GM21723 (cell line): ENCODE measurements at regions not wholly inside any gene's neighbourhood (a gene's known extent, or its start where the extent isn't known, plus 50 kb on each side); places are given as distances from the start of the nearest gene placed in this dataset.
"Not testable (repeated sequence)": the region's sequence is repeated elsewhere in the genome, so short reads cannot be mapped to it uniquely, and the experiment has no call there.

Source experiments
- ATAC-seq: cut with Tn5 transposase; IDR thresholded peaks from one replicate; pipeline ENCODE4 v1.9.1; 2021; ENCODE audit warnings: mild to moderate bottlenecking, moderate library complexity; ENCODE audit not compliant: unreplicated experiment

GRCh38 chrX:110511238-110511637 lies 152.6 kb downstream of the RTL9 start:
- no peak for ATAC-seq

DNA sequence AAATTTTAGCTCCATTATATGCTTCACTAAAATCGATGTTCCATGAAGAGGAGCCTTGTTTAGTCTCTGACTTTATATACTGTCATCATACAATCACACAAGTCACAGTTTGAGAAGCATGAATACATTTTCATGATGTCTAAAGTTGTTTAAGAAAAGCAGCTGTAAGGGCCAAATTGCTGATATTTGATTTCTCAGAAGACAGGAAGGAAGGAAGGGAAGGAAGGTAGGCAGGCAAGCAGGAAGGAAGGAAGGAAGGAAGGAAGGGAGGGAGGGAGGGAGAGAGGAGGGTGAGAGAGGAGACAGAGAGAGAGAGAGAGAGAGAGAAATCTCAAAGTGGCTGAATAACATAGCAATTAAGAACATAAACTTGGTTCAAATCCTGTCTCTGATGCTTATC lies 153.7 kb downstream of the RTL9 start:
- ATAC-seq, result no peak

DNA sequence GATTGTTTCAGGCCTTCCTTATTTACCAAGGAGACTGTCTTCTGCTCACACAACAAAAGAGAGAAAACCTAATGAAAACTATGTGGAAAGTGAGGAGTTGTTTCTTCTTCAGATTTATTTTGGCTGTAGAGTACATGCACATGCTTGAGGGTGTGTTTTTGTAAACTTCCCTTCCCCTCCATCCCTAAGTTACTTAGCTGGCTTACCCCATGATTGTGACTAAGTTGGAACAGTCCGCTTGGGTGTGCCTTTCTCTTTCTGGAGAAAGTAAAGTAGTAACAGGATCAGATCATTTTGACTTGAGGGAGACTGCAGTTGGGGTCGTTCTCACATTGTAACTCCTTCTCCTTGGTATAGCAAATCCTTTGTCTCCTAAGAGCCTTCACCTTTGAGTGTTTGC lies 155.9 kb downstream of the RTL9 start:
- ATAC-seq, result no peak

DNA sequence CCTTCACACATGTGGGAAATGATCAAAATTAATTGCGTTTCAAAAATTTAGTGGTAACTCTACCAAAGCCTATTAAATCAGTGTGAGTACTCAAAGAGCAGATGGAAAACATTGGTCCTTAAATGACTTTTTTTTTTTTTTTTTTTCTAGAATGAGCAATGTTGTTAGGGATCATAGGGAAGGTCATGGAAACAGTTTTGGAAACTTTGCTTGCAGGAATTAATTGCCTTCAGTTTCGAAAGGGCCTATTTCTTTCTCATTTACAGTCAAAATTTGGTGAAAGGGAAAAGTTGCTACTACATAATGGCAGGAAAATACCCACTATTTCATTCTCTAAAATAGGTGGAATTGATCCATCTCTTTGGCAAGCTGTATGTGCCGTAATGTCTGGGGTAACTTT lies 160.9 kb downstream of the RTL9 start:
- ATAC-seq, result no peak

GRCh38 chrX:110519906-110520452 lies 161.3 kb downstream of the RTL9 start:
- ATAC-seq, result no peak

GRCh38 chrX:110520652-110521051 lies 162.0 kb downstream of the RTL9 start:
- not testable (repeated sequence) for ATAC-seq

DNA sequence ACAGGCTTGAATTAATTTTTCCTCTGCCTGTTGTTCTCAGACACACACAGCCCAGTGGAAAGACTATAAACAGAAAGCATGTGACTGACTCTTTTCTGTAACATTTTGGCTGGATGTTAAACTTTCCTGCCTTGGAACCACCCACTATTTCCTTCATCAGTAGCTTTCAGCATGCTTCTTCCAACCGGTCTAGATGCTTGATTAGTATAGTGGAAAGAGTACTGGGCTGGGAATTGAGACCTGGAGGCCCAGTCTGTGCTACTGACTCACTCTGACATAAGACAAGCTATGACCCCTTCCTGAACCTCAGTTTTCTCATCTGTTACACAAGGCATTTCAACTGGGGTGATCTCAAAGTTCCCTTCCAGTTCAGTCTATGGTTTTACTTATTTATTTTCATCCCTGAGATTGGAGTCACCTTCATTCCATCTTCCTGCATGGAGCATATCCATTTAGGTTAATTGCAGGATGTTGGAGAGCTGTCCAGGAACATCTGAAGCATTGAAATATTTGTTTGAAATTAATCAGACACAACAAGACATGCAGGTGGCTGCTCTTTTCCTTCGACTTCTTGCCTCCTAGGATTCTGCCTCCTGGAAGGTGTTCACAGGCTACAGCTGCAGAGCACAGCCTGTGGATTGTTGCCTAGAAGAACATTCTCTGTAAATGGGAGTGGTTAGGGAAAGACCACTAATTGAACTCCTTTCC lies 173.4 kb downstream of the RTL9 start:
- ATAC-seq, result no peak

DNA sequence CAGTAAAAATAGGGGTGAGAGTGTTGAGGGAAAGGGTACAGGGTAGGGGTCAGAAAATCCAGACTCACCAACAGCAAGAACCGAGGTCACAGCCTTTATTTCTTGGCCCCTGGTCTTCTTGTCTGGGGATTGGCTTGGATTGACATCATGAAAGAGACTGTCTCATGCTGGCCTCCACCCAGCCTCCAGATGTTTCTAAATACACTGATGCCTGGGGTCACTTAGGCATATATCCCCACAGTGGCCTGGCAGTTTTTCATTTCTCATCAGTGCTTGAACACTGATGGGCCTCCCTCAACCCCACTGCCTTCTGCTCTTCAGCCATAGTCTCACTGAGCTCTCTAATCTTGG lies 173.9 kb downstream of the RTL9 start:
- no peak for ATAC-seq

DNA sequence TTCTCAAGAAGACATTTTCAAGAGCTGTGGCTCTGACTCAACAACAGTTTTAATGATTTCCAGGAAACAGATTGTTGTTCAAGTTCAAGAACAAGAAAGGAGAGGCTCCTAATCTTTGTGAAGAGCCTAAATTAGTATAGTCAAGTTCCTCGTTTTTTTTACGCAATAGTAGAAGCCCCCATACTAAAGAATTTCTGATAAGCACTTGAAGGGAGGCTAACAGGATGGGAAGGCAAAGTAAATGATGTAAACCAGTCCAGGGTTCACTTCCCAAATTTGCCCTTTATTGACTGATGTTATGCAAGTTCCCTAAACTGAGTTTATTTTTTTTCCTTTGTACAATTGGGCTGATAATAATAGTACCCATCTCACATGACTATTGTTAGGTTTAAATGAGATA lies 178.2 kb downstream of the RTL9 start:
- ATAC-seq, result no peak

- no peak for ATAC-seq
Observed at GRCh38 chrX:110541266-110541665, 182.6 kb downstream of the RTL9 start.

DNA sequence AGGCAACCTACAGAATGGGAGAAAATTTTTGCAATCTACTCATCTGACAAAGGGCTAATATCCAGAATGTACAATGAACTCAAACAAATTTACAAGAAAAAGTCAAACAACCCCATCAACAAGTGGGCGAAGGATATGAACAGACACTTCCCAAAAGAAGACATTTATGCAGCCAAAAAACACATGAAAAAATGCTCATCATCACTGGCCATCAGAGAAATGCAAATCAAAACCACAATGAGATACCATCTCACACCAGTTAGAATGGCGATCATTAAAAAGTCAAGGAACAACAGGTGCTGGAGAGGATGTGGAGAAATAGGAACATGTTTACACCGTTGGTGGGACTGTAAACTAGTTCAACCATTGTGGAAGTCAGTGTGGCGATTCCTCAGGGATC lies 192.2 kb downstream of the RTL9 start:
- ATAC-seq, result not testable (repeated sequence)

GRCh38 chrX:110557864-110558263 lies 199.2 kb downstream of the RTL9 start:
- ATAC-seq, result no peak

- ATAC-seq, result no peak
Observed at GRCh38 chrX:110558406-110558805, 199.8 kb downstream of the RTL9 start.

GRCh38 chrX:110561034-110561433 lies 202.4 kb downstream of the RTL9 start:
- ATAC-seq, result no peak

DNA sequence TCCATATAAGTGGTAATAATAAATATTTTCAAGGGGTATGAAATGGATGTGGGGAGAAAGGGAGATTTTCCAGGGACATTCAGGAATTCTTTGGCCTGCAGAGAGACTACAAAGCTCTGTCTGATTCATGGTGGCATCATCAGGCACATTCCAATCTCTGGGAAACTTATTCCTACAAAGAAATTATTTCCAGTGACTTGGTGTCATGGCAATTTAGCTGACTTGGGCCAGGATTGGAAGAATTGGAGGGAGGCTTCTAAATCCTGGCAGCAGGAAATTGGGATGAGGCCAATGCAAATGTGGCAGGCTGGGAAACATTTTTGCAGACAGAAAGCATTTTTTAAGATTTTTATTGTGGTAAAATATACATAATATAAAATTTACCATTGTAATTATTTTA lies 204.6 kb downstream of the RTL9 start:
- ATAC-seq, result no peak

DNA sequence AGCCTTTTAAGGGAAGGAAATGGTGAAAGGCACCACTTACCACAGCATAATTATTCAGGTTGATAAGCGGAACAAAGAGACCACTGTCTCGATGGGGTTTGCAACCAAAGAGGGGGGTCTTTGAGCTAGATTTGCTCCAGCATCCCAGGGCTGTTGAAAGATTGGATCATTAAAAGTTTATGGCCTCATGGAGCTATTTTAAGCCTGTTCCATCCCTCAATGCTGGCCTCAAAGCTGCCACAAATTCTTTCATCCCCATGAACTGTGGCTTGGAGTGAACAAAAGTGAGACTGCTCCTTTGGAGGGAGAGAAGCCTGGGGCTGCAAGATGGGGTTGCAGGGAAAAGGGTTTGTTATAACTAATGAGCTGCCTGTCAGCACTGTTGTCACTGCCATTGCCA lies 209.8 kb downstream of the RTL9 start:
- no peak for ATAC-seq

GRCh38 chrX:110569506-110569905 lies 210.9 kb downstream of the RTL9 start:
- ATAC-seq, result no peak

DNA sequence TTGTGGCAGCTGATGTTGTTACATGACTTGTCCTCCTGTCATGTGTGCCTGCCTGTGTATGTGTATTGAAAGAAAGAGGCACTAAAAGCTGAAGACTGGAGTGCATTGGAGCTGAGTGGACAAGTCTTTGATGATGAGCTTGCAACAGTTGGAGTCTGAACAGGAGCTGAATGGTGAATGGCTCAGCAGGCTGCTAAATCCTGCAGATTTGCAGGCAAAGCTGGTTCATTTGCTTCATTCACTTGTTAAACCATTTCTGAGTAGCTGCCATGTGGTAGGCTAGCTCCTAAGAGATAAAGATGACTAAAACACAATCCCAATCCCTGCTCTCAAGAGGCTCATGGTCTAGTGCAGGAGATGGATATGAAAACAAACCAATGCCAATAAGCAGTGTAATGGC lies 217.3 kb downstream of the CHRDL1 start:
- ATAC-seq, result no peak

DNA sequence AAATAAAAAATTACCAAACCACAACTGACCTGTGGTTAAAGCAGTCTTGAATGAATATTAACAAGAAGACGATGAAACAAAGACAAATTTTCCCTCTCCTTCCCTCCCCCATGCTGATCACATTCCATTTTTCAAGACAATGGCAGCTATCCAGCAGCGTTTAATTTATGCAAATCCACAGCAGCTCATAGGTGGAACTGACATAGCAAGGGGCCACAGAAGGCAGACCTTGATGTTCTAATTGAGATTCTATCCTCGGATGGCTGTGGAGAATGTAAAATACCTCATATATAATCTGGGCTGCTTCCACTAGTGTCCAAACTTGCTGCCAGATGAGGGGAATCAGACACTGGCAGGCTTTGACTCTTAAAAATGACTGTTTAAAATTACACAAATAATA lies 211.5 kb downstream of the CHRDL1 start:
- ATAC-seq, result no peak

DNA sequence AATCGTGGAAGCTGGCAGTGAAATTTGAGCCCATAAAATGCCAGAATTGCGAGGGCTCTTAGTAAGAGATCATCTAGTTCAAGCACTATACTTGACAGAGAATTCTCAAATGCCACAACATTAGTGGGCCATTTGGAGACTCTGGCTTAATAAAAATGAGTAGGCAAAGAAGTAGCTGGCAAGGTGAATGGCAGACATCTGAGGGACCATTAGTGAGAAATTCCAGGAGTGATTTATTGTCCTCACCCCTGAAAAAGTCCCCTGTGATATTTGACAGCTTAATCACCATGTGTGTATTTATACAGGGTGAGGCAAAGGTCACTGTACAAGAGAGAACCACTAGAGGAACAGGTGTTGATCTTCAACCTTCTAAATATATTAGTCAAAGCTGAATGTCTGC lies 207.5 kb downstream of the CHRDL1 start:
- no peak for ATAC-seq

GRCh38 chrX:110588853-110589252 lies 206.8 kb downstream of the CHRDL1 start:
- no peak for ATAC-seq

- ATAC-seq, result no peak
Observed at GRCh38 chrX:110600745-110601310, 194.8 kb downstream of the CHRDL1 start.

DNA sequence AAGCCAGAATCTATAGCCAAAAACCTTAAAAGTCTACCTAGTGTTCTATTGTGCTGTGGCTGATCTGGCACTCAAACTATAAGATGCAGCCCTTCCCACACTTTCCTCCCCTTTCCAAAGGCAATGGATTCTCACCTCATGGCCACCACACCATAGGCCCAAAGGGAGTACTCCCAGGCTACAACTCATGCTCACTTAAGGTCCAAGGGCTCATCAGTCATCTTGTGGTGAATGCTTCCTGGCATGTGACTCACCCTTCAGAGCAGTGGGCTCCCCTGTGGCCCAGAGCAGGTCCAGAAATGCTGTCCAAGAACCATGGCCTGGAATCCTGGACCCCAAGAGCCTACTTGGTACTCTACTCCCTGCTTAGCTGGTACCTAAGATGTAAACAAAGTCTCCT lies 181.0 kb downstream of the CHRDL1 start:
- no peak for ATAC-seq
